A673 (cell line): ENCODE measurements at regions not wholly inside any gene's neighbourhood (a gene's known extent, or its start where the extent isn't known, plus 50 kb on each side); places are given as distances from the start of the nearest gene placed in this dataset.

ENCODE experiments used
- BruUV-seq: library from RNA; stranded (reverse); fragments of 400-500 nt; replicated peaks from 2 replicates; lab custom pipeline; 2021; lab: Mats Ljungman, UMichigan
- CTCF ChIA-PET: fragments of 300-600 bp; sonication (Branson Sonifier 250); formaldehyde crosslinking; loops from one replicate; lab custom pipeline; 2022; ENCODE audit warnings: antibody characterized with exemption; lab: Charles Lee
- POLR2A ChIA-PET: fragments of 300-600 bp; sonication (Branson Sonifier 250); formaldehyde crosslinking; loops from one replicate; lab custom pipeline; 2022; ENCODE audit warnings: antibody characterized with exemption; ENCODE audit not compliant: low non-redundant PET; lab: Charles Lee
- DNase-seq: peaks from one replicate; pipeline ENCODE4 v3.0.0-alpha.2; 2015; ENCODE audit warnings: low spot score
- H3K27ac ChIP-seq: fragments of 200-600 bp; sonication (generic); 2 replicates; pipeline ENCODE4 v1.5.1; 2016; ENCODE audit warnings: mixed run types, low read depth, mild to moderate bottlenecking, mixed read lengths, antibody characterized with exemption, low read length; ENCODE audit not compliant: poor library complexity, severe bottlenecking
- H3K27me3 ChIP-seq: fragments of 200-600 bp; sonication (generic); replicated peaks from 2 replicates; pipeline ENCODE4 v1.6.1; 2017; ENCODE audit warnings: mixed run types, low read depth, mild to moderate bottlenecking, mixed read lengths, antibody characterized with exemption, low read length; ENCODE audit not compliant: insufficient read depth, poor library complexity
- H3K36me3 ChIP-seq: fragments of 200-600 bp; sonication (generic); 2 replicates; pipeline ENCODE4 v1.6.1; 2016; ENCODE audit warnings: mixed run types, mild to moderate bottlenecking, mixed read lengths, antibody characterized with exemption, low read length; ENCODE audit not compliant: insufficient read depth, poor library complexity, severe bottlenecking
- H3K4me1 ChIP-seq: fragments of 200-600 bp; sonication (generic); 2 replicates; pipeline ENCODE4 v1.6.1; 2017; ENCODE audit warnings: mixed run types, mild to moderate bottlenecking, mixed read lengths, antibody characterized with exemption, low read length; ENCODE audit not compliant: insufficient read depth, poor library complexity, severe bottlenecking
- H3K4me3 ChIP-seq: fragments of 200-600 bp; sonication (generic); 2 replicates; pipeline ENCODE4 v1.5.1; 2016; ENCODE audit warnings: low read depth, mixed run types, mild to moderate bottlenecking, mixed read lengths, low read length; ENCODE audit not compliant: poor library complexity, severe bottlenecking
- H3K9me3 ChIP-seq: fragments of 200-600 bp; sonication (generic); 2 replicates; pipeline ENCODE4 v1.6.1; 2016; ENCODE audit warnings: mixed run types, low read depth, mild to moderate bottlenecking, mixed read lengths, antibody characterized with exemption, low read length; ENCODE audit not compliant: poor library complexity, severe bottlenecking
- CTCF ChIP-seq: fragments of 300-800, 200-600 bp; sonication (generic); conservative IDR thresholded peaks from 2 replicates; pipeline ENCODE4 v1.5.1; 2017; ENCODE audit warnings: low read depth, mild to moderate bottlenecking, antibody characterized with exemption, low read length, moderate library complexity, mixed read lengths
- EZH2 ChIP-seq: fragments of 200-600 bp; sonication (generic); IDR thresholded peaks from 2 replicates; pipeline ENCODE4 v1.6.1; 2017; ENCODE audit warnings: borderline replicate concordance, low read depth, mild to moderate bottlenecking, mixed read lengths, antibody characterized with exemption, low read length; ENCODE audit not compliant: poor library complexity, severe bottlenecking
- intact Hi-C: fragments of 100-400 bp; cut with micrococcal nuclease; formaldehyde crosslinking; loops from one replicate; pipeline ENCODE4 v1.10.0; 2022; ENCODE audit not compliant: unreplicated experiment

GRCh38 chr15:99480016-99480810 is 85.6 kb upstream of the MEF2A start:
- intact Hi-C loops: no loop called here
- no peaks in the 10 kb centered on the region for H3K36me3 ChIP-seq
- BruUV-seq: no TSS peak
- no peaks in the 10 kb centered on the region for H3K27me3 ChIP-seq
- no peak for DNase-seq
- H3K4me3 ChIP-seq: no peak overlapping the region
- ChIA-PET CTCF (no interaction called here), POLR2A (no interaction called here)
- no peaks in the 10 kb centered on the region for H3K4me1 ChIP-seq
- no peak for TF ChIP-seq CTCF
- H3K27ac ChIP-seq: no peak overlapping the region
- no peaks in the 10 kb centered on the region for H3K9me3 ChIP-seq

- Histone ChIP-seq H3K27ac (no peak overlapping the region), H3K4me3 (no peak overlapping the region), H3K9me3 (no peaks in the 10 kb centered on the region), H3K27me3 (no peaks in the 10 kb centered on the region), H3K36me3 (no peaks in the 10 kb centered on the region), H3K4me1 (peaks cover 7% of the 10 kb centered on the region)
- no TSS peak for BruUV-seq
- DNase-seq: no peak
- ChIA-PET CTCF (no interaction called here), POLR2A (no interaction called here)
- intact Hi-C loops: no loop called here
- no peak for TF ChIP-seq EZH2
- TF ChIP-seq CTCF: no peak
These were observed 84.5 kb upstream of the MEF2A start for GRCh38 chr15:99481113-99481950.

- POLR2A ChIA-PET: no interaction called here
- no peaks in the 10 kb centered on the region for H3K27me3 ChIP-seq
- H3K4me3 ChIP-seq: no peak overlapping the region
- no peaks in the 10 kb centered on the region for H3K36me3 ChIP-seq
- CTCF ChIA-PET: no interaction called here
- TF ChIP-seq CTCF (no peak), EZH2 (no peak)
- no peak overlapping the region for H3K27ac ChIP-seq
- no TSS peak for BruUV-seq
- no peaks in the 10 kb centered on the region for H3K9me3 ChIP-seq
- intact Hi-C loops: no loop called here
- DNase-seq: no peak
- peaks cover 11% of the 10 kb centered on the region for H3K4me1 ChIP-seq
These were observed 83.9 kb upstream of the MEF2A start for GRCh38 chr15:99481951-99482230.
